ENCODE measurements at regions not wholly inside any gene's neighbourhood (a gene's known extent, or its start where the extent isn't known, plus 50 kb on each side); places are given as distances from the start of the nearest gene placed in this dataset.

DNA sequence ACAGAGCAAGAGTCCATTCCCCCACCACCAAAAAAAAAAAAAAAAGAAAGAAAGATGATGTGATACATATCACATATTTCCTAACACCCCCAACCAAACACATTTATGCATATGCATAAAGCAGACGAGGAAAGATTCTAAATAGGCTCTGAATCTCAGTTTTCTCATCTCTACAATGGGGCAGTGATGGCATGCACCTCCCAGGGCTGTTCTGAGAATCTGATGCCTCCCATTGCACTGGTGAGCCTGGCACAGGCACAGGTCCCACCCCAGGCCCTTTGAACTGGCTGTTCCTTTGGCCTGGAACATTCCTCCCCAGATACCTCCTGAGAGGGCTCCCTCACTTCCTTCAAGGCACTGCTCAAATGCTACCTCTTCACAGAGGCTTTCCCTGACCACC is 116.5 kb downstream of the C9orf50 start:
- no peak for DNase-seq

DNA sequence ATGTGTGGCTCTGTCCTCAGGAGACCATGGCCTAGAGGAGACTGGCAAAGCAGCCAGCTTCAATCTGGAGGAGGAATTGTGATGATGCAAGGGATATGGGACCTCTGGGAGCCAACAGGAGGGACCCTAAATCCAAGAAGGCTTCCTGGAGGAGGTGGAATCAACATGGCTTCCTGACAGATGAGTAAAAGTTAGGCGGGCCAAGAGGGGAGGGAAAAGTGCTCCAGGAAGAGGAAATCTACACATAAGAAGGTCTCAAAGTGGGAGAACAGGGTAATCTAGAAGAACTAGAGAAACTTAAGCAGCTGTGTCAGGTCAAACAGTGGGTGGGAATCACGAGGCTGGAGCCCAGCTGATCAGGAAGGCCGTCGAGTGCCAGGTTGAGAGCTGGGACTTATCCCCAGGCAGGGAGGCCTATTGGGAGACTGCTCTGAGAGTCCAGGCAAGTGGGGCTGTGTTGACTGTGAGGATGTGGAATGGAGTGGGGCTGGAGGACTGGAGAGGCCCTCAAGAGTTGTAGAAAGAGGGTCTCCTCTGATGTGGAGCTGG is 119.1 kb downstream of the C9orf50 start:
- DNase-seq: no peak

DNA sequence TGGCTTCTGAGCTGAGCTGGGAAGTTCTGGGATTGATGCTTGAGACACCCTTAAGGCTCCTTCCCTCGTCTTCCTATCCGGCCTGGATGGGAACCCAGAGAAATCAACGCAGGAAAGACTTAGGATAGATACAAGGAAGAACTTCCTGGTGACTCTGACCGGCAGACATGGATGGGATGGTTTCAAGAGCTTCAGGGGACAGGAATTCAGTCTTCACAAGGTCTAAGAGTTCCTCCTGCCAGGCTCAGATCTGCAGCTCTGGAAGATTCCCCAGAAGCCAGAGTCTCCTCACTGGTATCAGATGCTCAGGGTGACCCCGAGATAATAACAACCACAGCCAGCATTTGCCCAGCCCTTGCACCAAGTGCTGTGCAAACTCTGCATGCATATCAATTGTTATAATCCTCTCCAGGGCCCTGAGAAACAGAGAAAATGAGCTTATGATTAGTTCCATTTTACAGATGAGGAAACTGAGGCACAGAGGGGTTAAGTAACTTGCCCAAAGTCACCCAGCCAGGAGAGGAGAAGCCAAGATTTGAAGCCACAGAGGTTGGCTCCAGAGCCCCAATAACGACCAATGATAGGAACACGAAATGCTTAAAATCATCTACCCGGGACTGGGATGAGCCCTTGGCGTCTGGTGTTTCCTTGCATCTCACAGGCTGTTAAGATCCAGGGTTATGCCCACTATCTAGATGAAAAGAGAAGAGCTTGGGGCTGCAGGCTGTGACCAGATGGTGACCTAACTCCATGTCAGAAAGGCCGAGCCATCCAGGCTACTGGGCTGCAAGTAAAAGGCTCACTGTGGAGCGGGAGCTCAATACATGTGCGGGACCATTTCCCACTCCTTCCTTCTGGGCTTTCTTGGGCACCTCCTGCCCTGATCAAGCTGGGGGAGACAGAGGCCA is 119.8 kb downstream of the C9orf50 start:
- DNase-seq: no peak

DNA sequence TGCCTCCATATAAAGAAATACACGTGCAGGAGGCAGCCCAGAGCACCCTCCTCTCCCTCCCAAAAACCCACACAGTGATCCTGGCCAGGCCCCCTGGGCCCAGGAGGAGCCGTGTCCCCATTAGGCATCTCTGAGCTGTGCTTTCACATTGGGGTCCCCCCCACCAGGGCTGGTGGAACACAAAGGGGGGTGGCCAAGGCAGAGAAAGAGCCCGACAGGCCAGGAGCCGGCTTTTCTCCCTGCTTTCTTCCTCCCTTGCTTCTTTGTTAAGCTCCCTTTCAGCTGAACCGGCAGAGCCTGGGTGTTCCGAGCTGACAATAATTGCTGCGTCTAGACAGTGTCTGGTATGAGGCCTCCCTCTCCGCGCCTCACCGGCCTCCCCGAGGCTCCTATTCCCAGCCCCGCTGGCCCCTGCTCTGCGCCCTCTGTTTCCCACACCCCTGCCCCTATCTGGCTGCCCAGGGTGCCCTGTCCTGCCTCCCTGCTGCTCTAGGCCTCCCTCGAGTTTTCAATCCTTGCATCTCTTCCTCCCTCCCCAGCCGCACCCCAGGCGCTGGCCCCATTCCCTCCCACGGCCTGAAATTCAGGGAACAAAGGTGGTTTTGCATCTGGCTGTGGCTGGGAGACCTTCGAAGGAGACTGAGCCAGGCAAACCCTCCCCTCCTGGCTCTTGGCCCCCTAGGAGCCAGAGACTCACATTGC is 120.6 kb downstream of the C9orf50 start:
- no peak for DNase-seq

DNA sequence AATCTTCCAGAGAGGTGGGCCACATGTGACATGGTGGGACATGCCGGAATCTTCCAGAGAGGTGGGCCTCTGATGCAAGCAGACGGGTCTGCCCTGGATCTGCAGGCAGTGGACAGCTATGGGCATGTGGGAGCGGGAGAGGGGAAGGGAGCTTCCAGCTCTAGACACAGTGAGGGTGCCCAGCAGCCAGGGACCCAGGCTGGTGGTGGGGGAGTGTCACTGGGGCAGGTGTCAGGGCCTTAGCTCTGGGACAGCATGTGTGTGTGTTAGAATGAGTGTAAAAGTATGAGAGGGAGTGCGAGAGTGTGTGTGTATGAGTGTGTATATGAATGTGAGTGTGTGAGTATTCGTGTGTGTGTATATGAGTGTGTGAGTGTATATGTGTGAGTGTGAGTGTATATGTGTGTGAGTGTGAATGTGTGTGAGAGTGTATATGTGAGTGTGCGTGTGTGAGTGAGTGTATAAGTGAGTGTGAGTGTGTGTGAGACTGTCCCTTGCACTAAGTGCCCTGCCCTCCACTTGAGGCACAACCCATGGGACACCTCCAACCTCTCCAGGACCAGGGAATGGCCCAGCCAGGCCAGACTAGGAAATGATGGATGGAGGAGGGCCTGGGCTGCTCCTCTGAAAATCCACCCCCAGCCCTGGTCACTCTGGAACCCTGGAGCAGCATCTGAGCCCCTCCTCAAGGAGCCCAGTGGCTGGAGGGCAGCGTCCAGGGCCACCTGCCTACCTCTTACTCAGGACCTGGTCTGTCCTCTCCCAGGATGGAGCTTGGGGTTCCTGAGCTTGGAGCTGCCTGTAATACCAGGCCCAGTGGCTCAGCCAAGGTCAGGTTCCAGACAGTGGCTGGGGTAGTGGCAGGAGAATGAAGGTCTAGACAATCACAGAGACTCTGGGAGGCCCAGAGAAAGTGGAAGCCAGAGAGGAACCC is 122.2 kb downstream of the C9orf50 start:
- no peak for DNase-seq

DNA sequence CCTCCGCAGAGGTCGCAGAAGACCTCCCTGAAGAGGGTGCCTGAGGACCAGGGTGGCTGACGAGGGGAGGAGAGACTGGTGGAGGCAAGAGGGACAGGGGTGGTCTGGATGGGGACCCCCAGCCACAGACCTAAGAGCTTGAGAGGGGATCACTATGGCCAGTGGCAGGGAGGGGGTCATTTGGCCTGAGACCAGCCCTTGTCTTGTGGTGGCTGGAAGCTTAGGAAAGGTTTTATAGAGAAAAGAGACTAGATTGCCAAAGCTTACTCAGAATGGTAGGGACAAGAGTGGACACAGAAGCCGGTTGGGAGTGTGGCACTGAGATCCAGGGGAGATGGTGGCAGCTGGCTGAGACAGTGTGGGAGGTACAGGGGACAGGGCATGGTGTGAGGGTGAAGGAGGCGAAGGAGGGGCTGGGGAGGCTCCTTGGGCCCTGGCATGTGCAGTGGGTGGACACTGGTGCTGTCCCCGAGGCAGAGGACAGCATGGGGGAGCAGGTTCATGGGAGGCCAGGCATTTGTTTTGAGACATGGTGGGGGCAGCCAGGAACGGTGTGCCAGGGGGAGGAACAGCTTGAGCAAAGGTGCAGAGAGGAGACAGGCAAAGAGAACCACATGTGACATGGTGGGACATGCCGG is 123.0 kb downstream of the C9orf50 start:
- no peak for DNase-seq

DNA sequence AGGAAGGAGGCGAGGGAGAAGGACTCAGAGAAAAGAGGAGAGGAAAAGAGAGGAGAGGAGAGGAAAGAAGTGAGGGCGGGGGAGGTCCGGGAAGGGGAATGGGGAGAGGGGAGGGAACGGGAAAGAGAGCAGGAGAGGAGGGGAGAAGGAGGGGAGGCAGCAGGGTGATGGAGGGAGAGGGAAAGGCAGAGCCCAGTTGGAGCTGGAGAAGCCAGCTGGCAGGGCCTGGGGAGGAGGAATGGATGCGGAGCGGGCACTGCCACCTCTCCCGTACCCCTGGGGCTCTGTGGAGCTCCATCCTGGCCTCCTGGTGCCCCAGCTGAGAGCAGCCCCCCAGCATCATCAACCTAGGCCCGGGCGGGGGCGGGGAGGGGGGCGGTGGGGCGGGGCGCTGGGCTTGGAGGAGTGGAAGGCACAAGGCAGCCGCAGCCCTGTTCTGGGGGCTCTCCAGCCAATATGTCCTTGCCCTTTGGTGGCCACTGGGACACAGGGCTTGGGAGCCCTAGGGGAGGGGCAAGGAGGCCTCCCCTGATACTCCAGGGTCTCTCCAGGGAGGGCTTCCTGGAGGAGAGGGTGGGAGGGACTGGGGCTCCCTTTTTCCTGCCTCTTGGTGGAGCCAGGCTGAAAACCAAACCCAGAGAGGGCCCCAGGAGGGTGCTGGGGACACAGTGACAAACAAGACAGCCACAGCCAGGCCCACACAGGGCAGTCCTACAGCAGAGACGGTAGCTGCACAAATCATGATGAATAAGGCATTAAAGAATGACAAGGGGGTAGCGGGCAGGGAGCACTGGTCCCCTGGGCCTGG is 123.7 kb downstream of the C9orf50 start:
- peak; percentile 91 for DNase-seq

DNA sequence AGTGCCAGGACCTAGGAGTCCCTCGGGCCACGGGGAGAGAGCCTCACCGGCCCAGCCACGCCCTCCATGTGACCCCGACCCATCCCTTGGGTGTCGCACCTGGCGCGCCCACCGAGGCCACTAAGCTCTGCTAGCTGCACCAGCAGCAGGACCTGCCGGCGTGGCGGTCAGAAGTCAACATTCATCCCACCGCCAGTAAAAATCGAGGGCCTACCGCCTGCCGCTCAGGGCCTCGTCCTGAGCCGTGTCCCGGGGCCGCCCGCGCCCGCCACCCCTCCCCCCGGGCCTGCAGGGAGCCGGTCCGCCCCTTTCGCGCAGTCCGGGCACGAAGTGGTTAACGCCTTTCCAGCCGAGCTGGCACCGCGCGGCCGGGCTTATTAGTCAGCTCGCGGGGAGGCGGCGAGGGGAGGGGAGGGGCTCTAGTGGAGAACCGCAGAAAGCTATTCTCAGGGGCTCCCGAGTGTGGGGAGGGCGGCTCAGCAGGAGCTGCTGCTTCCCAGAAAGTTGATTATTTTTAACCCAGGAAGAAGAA is 124.4 kb downstream of the C9orf50 start:
- DNase-seq: peak; percentile 99

DNA sequence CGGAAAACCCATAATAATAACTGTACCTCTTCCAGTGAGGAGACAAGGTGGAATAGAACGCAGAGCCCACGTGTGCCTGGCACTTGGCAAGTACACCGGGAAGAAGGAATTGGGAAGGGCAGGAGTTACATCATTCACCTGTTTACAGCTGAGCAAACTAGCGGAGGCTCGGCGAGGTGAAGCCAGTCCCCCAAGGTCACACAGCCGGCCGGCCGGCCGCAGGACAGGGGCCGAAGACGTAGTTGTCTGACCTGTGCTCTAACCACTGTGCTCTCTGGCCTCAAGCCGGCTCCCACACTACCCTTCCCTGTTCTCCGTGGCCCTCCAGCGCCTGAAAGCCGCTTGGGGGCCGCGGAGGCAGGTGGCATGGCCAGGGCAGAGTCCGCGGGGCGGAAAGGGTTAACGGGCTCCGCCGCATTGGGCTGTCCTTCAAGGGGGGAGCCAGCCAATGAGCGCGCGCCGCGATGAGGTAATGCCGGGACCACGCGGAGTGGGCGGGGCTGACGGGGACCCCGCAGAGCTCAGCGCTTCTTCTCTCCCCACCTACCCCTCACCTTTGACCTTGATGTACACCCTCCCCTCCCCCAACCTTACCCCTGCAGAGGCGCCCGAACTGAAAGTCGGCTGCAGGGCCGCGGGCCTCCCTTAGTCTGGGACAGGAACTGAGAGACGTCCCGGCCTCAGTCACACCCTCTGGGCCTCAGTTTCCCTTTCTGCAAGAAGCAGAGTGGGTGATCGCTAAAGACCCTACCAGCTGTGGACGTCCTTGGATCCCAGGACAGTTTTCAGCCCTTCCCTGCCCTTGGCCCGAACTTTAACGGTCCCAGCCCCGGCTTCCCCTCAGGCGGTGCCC is 125.1 kb downstream of the C9orf50 start:
- peak; percentile 99 for DNase-seq

DNA sequence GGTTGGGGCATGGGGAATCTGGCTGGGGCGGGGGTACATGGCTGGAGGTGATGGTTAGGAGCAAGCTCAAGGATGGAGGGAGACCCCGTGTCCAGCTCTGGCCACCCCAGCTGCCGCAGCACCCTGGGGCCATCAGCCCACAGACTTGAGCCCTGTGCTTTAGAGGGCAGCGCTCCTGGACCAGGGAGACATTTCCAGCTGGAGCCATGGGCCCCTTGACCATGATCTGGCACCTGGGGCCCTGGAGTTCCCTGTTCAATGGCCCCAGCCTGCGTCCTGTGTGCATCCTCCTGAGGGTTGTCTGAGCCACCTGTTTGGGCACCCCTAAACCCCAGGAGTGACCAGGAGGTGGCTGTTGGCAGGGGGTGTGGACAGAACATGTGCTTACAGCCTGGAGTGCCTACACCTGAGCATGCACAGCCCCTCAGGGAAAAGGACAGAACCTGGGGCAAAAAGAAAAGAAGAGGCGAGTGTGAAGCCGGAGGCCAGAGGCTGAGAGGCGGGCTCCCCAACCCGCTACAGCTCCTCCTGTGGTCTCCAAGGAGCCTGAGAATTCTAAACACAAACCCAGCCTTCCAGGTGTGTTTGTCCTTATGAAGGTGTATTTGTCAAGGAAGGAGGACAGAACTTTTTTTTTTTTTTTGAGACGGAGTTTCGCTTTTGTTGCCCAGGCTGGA is 126.7 kb downstream of the C9orf50 start:
- no peak for DNase-seq

DNA sequence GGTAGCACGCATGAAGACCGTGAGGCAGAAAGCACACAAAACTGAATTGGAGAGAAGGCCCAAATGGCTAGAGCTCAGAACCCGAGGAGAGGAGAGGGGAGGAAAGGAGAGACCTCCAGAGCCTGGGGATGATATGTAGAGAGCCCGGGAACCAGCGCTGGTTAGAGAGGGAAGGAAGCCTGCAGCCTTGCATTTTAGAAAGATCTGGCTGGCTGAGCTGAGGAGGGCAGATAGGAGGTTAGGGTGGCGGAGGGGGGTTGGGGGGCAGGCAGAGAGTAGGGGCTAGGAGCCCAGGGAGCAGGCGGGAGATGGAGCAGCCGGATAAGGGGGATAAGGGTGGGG is 127.2 kb downstream of the C9orf50 start:
- DNase-seq: no peak

DNA sequence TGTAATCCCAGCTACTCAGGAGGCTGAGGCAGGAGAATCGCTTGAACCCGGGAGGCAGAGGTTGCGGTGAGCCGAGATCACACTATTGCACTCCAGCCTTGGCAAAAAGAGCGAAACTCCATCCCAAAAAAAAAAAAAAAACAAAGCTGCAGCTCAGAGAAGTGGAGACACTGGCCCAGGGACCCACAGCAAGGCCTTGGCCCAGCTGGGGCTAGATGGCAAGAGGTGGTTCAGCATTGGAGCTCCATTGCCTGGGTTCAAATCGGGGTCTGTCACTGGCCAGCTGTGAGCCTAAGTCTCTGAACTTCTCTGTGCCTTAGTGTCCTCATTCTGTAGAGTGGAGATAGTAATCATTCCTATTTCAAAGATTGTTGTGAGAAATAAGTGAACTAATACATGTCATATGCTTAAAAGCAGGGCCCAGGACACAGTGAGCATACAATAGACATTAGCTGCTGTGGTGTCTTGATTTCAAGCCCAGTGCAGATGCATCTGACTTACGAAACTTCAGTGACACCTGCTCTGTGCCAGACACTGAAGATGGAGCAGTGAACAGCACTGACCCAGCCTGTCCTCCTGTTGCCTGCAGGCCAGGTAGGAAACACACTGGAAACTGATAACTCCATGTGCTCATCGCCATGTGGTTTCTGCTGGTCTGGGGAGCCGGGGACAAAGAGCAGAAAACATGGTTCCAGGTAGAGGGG is 127.7 kb downstream of the C9orf50 start:
- no peak for DNase-seq

DNA sequence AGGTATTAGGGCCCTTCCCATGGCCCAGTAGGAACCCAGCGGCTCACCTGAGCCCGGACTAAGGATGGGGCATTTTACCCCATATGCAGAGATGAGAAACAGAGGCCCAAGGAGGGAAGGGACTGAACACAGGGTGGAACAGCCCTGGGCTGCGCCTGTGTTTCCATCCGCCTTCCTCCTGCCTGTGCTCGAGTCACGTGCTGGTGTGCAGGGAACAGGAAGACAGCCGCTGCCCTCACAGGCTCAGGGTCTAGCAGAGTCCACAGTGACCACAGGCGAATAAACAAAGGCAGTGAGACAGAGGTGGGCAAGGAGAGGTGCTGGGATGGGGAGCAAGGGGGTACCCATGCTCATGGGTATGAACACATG is 129.4 kb downstream of the C9orf50 start:
- no peak for DNase-seq

DNA sequence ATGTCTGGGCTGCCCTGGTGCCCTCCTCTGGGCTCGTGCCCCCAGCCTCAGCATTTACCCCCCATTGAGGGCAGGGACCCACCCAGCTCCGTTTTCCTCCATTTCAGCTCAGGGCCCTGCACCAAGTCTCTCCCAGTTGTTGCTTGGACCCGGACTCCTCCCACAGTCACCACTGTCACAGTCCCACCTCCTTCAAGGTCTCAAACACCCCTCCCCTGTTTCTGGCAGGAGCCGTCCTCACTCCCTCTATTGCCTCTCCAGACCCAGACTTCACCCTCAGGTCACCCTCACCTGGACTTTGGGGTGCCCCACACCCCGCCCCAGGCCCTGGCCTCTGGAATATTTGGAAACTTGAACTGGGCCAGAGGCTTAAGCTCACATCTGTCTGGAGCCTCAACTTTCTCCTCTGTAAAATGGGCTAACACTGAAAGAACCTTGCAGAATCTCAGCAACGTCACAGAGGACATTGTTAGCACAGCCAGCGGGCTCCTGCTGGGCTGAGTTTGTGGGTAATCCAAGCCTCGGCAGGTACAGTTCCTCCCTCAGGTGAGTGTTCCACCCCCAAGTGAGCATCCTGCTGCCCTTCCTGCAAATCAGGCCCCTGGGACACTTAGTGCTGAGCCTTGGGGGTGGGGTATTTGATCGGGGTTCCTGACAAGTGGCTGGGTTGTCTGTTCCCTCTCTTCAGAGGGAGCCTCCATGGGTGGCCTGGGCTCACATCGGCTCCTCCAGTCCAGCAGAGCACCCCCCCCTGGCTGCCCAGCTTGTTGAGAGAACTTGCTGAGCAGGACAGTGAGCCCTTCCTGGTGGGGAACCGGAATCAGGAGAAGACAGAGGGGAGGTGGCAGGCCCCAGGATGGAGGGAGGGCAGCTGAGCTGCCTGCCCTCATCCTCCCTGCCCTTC is 130.1 kb downstream of the C9orf50 start:
- DNase-seq: no peak

DNA sequence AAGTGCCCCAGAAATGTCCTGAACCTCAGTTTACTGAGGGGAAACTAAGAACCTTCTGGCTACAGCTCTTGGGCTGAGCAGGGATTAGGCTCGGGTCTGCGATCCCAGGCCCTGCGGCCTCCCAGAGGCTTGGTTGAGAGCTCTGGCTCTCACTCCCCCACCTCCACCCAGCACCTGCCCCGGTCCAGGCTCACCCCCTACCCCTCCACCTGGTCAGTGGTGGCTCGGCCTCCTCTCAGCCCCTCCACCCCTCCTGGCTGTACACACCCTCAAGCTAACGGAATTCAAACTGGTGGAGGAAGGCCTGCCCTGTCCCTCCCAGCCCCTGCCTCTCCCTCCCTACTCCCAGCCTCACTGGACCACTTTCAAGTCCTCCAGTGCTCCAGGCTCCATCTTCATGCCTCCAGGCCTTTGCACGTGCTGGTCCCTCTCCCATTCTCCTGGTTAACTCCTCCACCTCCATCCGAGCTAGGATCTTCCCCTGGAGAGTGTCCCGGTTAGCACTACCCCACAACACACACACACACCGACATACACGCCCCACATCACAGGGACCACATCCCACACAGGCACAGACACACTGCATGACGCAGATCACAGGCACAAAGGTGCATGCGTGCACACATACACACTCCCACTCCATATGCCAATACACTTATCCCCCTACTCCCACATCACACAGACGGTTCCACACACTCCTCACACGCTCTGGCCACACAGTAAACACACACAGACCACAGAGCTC is 130.9 kb downstream of the C9orf50 start:
- no peak for DNase-seq

DNA sequence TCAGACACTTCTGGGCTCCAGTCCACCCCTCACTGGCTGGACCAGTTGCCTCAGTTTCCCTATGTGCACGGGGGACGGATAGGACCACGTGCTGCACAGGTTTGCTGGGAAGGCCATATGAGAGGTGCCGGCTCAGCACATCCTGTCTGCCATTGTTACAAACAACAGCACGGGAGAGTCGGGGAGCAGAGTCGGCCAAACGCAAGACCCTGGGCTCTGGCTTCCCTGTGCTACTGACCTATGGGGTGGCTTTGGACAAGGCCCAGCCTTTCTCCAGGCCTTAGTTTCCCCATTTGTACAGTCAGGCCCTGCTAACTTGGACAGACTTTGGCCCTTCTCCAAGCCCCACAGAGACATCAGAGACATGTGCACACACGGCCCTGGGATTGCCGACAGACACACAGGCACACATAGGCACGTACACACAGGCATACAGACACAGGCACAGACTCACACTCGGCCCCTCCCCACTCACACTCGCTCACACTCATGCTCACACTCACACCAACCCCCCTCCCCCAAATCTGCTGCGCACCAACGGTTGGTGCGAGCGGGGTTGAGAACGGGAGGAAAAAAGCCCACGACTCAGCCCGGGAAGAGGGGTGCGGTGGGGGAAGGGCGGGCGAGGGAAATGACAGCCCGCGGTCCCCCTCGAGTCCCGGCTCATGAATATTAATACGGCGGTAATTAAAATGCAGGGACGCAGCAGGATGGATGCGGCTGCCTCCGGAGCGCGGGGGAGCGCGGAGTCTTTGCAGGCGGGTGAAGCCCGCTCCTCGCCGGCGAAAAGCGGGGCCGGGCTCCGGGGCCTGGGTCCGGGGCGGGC is 133.0 kb downstream of the C9orf50 start:
- DNase-seq: peak; percentile 73

Measured in NCI-H2171 (cell line).